Neutrophil (primary cell): ENCODE measurements at regions not wholly inside any gene's neighbourhood (a gene's known extent, or its start where the extent isn't known, plus 50 kb on each side); places are given as distances from the start of the nearest gene placed in this dataset.

Source experiments
- H3K27ac ChIP-seq: fragments of 200-600 bp; sonication (generic); 2 replicates; pipeline ENCODE4 v1.5.1; 2016; ENCODE audit warnings: mild to moderate bottlenecking, moderate library complexity
- H3K27me3 ChIP-seq: fragments of 200-600 bp; sonication (generic); 2 replicates; pipeline ENCODE4 v1.6.0; 2016; ENCODE audit warnings: mild to moderate bottlenecking
- H3K36me3 ChIP-seq: fragments of 200-600 bp; sonication (generic); 2 replicates; pipeline ENCODE4 v1.5.1; 2017
- H3K4me1 ChIP-seq, 2 experiments: fragments of 200-600 bp in 1 of 2; sonication (generic) in 1 of 2; 1 replicate in 1 of 2; 2 replicates in 1 of 2; pipeline versions ENCODE4 v1.5.1 to v1.6.1; 2013 to 2016; ENCODE audit warnings: low read depth in 1 of 2, low read length in 1 of 2, mild to moderate bottlenecking in 1 of 2, moderate library complexity in 1 of 2; ENCODE audit not compliant: control insufficient read depth in 1 of 2, insufficient read depth in 1 of 2
- H3K4me3 ChIP-seq, 2 experiments: fragments of 200-600 bp in 1 of 2; sonication (generic) in 1 of 2; 1 replicate in 1 of 2; 2 replicates in 1 of 2; pipeline ENCODE4 v1.5.1; 2013 to 2016; ENCODE audit warnings: low read depth in 1 of 2, low read length in 1 of 2, mild to moderate bottlenecking in 1 of 2, moderate library complexity in 1 of 2
- H3K9me3 ChIP-seq: fragments of 200-600 bp; sonication (generic); 2 replicates; pipeline ENCODE4 v1.5.1; 2016
- CTCF ChIP-seq: fragments of 200-600 bp; sonication (generic); IDR thresholded peaks from 2 replicates; pipeline ENCODE4 v1.5.1; 2016; ENCODE audit warnings: antibody characterized with exemption

DNA sequence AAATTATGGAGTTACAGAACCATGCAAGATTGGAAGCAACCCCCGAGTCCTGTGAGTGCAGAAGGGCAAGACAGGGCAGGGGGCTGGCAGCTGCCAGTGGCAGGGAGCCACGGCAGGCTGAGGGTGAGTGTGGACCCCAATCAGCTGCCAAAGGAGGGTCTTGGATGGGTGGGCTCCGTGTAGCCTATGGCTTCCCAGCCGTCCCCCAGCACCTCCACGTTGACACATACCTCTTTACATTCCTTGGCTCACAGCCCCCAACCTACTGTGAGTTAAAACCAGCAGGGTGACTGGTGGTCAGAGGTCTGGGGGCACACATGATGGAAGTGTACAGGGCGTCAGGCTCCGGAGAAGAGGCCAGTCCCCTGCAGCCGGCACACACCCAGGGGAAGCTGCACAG is 60.9 kb upstream of the SALL3 start:
- Histone ChIP-seq H3K36me3 (no peaks in the 10 kb centered on the region), H3K9me3 (no peaks in the 10 kb centered on the region)
- no peak for TF ChIP-seq CTCF

GRCh38 chr18:78919956-78920355 is 59.7 kb upstream of the SALL3 start:
- Histone ChIP-seq H3K27me3 (no peaks in the 10 kb centered on the region), H3K36me3 (no peaks in the 10 kb centered on the region), H3K27ac (no peak overlapping the region), H3K9me3 (no peaks in the 10 kb centered on the region), H3K4me3 (no peak overlapping the region), H3K4me1 (no peaks in the 10 kb centered on the region)
- no peak for TF ChIP-seq CTCF

More for the DNA sequence above, 60.9 kb upstream of the SALL3 start:
- Histone ChIP-seq H3K4me3 (no peak overlapping the region), H3K27ac (no peak overlapping the region), H3K4me1 (no peaks in the 10 kb centered on the region), H3K27me3 (no peaks in the 10 kb centered on the region)

DNA sequence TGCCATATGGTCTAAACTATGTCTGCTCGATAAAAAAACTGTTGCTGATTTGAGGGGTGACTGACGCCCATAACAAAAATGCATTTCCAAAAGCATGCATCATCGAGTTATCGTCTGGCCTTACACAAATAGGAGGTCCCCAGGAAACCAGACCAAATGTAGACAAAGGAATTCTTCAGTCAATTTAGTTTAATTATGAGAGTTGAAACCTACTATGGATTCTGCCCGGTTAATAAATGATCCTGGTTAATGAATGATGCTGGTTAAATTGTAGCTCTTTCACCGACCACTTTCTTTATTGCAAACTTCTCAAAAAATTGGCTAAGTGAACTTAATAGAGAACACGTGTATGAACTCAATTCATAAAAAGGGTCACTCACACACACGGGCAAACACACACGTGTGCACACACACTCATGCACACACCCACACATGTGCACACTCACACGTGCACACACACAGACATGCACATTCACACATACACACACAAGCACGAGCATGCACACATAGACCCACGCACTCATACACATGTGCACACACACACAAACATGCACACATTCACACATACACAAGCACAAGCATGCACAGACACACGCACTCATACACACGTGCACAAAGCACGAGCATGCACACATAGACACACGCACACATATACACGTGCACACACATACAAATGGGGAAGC is 59.0 kb upstream of the SALL3 start:
- H3K4me3 ChIP-seq, result no peak overlapping the region
- H3K27ac ChIP-seq, result no peak overlapping the region
- H3K4me1 ChIP-seq, result no peaks in the 10 kb centered on the region
- no peaks in the 10 kb centered on the region for H3K9me3 ChIP-seq
- H3K36me3 ChIP-seq, result no peaks in the 10 kb centered on the region
- TF ChIP-seq CTCF, result no peak
- H3K27me3 ChIP-seq, result no peaks in the 10 kb centered on the region

- no peak for TF ChIP-seq CTCF
- Histone ChIP-seq H3K36me3 (no peaks in the 10 kb centered on the region), H3K4me1 (no peaks in the 10 kb centered on the region), H3K4me3 (no peak overlapping the region), H3K9me3 (no peaks in the 10 kb centered on the region), H3K27ac (no peak overlapping the region), H3K27me3 (no peaks in the 10 kb centered on the region)
These were observed 56.8 kb upstream of the SALL3 start for GRCh38 chr18:78922856-78923255.

GRCh38 chr18:78924301-78924700 is 55.3 kb upstream of the SALL3 start:
- Histone ChIP-seq H3K9me3 (no peaks in the 10 kb centered on the region), H3K27me3 (no peaks in the 10 kb centered on the region), H3K36me3 (no peaks in the 10 kb centered on the region), H3K4me1 (no peaks in the 10 kb centered on the region), H3K4me3 (no peak overlapping the region), H3K27ac (no peak overlapping the region)
- no peak for TF ChIP-seq CTCF
